ENCODE measurements at regions not wholly inside any gene's neighbourhood (a gene's known extent, or its start where the extent isn't known, plus 50 kb on each side); places are given as distances from the start of the nearest gene placed in this dataset.
"Not testable (repeated sequence)": the region's sequence is repeated elsewhere in the genome, so short reads cannot be mapped to it uniquely, and the experiment has no call there.

DNA sequence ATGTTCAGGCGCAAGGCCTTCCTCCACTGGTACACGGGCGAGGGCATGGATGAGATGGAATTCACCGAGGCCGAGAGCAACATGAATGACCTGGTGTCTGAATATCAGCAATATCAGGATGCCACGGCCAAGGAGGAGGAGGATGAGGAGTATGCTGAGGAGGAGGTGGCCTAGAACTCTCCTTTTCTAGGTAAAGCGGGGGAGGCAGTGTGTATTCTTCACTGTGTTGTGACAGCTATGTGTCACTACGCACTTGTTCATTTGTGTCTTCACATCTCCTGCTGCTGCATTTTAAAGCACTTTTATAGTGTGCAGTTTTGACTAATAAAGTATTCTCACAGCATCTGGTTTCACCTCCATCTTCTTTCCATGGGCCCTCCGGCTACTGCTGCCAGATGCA lies 299.5 kb downstream of the CACNA1B start:
- TF ChIP-seq, protein P1, sequence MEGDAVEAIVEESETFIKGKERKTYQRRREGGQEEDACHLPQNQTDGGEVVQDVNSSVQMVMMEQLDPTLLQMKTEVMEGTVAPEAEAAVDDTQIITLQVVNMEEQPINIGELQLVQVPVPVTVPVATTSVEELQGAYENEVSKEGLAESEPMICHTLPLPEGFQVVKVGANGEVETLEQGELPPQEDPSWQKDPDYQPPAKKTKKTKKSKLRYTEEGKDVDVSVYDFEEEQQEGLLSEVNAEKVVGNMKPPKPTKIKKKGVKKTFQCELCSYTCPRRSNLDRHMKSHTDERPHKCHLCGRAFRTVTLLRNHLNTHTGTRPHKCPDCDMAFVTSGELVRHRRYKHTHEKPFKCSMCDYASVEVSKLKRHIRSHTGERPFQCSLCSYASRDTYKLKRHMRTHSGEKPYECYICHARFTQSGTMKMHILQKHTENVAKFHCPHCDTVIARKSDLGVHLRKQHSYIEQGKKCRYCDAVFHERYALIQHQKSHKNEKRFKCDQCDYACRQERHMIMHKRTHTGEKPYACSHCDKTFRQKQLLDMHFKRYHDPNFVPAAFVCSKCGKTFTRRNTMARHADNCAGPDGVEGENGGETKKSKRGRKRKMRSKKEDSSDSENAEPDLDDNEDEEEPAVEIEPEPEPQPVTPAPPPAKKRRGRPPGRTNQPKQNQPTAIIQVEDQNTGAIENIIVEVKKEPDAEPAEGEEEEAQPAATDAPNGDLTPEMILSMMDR (IDR thresholded peaks at IDR 0.05): not testable (repeated sequence)
- TF ChIP-seq POLR2A (IDR thresholded peaks at IDR 0.05): not testable (repeated sequence)

All from body of pancreas (tissue), 4 donors.